NCI-H510A treated with DMSO at 0.1 percent for 48 hours (cell line): ENCODE measurements at regions not wholly inside any gene's neighbourhood (a gene's known extent, or its start where the extent isn't known, plus 50 kb on each side); places are given as distances from the start of the nearest gene placed in this dataset.
"Not testable (repeated sequence)": the region's sequence is repeated elsewhere in the genome, so short reads cannot be mapped to it uniquely, and the experiment has no call there.

Source experiments
- DNase-seq: peaks from one replicate; lab custom pipeline; 2025; lab: John Stamatoyannopoulos, UW

DNA sequence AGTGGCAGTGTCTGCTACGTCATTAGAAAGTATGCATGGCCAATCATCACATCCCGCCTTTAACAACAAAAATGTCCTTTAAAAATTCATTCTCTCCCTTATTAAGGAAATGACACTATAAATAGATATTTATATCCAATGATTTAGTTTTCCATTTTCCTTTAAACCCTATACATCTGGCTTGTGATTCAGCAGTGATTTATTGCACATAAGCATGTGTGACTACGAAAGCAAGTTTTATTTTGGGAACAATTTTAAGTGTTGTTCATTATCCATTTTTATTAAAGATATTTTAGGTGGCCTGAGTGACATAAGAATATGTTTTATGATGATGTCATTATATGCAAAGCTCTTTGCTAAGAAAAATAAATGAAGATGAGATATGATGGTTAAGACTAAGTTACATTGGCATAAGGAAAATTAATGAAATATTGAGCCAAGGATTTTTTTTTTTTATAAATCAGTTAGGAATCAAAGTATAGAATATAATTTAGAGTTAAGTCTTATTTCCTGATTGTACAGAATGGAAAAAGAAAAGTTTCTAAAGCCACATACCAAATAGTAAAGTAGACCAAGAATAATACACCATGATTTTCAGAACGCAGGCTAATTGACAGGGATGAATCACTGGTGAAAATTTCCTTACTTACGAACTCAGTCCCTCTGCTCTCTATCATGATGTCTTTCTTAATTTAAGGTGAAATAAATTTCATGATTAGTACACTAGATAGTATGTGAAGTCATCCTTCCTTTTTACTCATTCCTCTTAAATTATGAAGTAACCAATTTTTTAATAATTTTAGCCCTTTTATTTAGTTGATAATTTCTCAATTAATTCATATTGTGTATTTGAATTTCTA lies 822.4 kb downstream of the FAT4 start:
- no peak for DNase-seq

GRCh38 chr4:126137782-126138170 lies 823.0 kb downstream of the FAT4 start:
- DNase-seq, result no peak

- DNase-seq, result no peak
These were observed 829.9 kb downstream of the FAT4 start for GRCh38 chr4:126144543-126145237.

DNA sequence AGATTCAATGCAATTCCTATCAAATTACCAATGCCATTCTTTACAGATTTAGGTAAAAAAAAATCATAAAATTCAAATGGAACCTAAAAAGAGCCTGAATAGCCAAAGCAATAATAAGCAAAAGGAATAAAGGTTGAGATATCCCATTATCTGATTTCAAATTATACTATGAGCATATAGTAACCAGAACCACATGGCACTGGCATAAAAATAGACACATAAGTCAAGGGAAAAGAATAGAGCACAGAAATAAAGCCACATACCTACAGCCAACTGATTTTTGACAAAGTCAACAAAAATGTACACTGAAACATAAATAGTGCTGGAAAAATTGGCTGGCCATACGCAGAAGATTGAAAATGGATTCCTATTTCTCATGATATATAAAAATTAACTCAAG lies 853.7 kb downstream of the FAT4 start:
- no peak for DNase-seq

DNA sequence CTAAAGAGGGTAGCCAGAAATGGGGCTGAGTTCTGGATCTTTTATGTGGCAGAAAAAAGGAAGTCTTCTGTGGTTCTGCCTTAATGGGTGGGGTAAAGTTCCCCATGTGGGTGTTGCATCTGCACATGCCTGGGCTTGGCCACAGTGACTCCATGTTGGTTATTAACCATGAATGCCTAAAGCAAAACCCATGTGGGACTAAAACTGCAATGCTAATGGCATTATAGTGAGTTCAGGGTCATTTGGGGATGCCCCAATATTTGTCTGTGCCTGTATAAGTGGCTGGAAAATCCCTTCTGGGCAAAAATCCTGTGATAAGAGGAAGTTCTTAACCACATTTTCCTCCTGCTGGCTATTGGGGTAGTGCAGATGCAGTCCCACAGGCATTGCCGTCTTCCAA lies 857.4 kb downstream of the FAT4 start:
- no peak for DNase-seq

- no peak for DNase-seq
These were observed 859.9 kb downstream of the FAT4 start for GRCh38 chr4:126174627-126175026.

GRCh38 chr4:126180642-126181041 lies 865.9 kb downstream of the FAT4 start:
- DNase-seq, result no peak

- DNase-seq, result no peak
These were observed 867.6 kb downstream of the FAT4 start for GRCh38 chr4:126182336-126182735.

- no peak for DNase-seq
These were observed 868.0 kb downstream of the FAT4 start for GRCh38 chr4:126182786-126183185.

GRCh38 chr4:126183206-126183605 lies 868.5 kb downstream of the FAT4 start:
- no peak for DNase-seq

- DNase-seq, result no peak
These were observed 876.8 kb downstream of the FAT4 start for GRCh38 chr4:126191536-126191935.

DNA sequence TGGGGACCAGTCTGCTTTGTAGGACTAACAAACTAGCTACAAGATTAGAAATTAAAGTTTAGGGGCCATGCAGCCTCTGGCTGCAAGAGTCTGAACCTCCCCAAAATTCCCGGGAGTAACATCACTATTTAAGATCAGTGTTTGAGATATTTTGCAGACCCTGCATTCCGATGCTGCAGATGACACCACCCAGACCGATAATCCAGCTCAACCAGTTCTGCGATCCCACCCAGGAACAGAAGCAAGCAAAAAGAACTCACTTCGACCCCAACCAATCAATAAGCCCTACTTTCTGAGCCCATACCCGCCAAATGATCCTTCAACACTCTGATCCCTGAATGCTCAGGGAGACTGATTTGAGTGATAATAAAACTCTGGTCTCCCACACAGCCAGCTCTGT lies 877.8 kb downstream of the FAT4 start:
- DNase-seq, result no peak

GRCh38 chr4:126201251-126202138 lies 886.7 kb downstream of the FAT4 start:
- DNase-seq, result not testable (repeated sequence)

DNA sequence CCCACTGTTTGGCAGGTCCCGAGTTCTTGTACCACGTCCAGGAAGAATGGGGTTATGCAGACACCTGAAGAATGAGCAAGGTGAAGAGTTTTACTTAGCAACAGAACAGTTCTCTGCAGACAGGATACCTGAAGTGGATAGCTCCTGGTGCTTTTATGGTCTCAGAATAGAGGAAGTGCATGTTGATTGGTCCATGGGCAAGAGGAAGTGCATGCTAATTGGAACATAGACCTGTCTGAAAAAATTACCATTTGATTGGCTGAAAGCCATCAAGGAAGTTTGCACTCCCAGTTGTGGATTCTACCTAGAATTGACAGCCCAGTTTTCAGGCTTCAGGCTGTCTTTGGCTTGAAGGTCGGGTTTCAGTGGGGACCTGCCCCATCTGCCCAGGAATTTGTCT lies 887.5 kb downstream of the FAT4 start:
- DNase-seq, result no peak

DNA sequence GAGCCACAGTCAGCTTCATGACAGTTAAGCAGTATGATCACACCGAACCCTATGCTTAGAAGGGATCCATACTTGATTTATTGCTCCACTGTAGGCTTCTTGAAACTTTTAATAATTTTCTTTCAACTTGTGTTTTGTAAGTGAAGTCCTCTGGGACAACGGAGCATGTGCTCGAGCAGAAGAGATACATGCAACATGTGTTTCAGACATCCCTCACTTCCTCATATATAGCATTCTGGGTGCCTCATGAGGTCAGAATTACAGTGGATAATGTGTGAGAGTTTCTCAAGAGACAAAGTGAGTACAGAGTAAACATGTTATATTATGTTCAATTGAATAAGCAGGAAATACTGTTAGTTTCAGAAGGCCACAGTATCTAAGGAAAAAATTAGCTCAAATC lies 893.2 kb downstream of the FAT4 start:
- DNase-seq, result no peak

- DNase-seq, result no peak
These were observed 894.4 kb downstream of the FAT4 start for GRCh38 chr4:126209147-126209546.

GRCh38 chr4:126213996-126214395 lies 899.2 kb downstream of the FAT4 start:
- DNase-seq, result peak; percentile 10

GRCh38 chr4:126215759-126216158 lies 901.0 kb downstream of the FAT4 start:
- no peak for DNase-seq

DNA sequence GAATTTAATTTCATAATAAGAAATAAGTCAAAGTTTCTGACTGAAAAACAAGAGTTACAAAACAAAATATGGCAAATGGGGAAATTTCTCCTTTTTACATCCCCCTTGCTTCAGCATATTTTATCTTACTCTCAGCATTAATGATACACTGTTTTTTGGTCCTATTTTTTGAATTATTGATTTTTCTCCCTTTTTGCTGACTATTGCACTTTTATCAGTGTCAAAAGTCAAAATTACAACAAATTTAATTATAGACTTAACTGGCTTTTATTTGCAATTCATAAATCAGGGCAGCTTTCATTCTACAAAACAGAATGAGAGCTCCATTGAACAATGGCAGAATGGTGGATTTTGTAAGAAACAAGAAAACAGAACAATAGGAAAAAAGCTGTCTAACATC lies 901.9 kb downstream of the FAT4 start:
- no peak for DNase-seq

DNA sequence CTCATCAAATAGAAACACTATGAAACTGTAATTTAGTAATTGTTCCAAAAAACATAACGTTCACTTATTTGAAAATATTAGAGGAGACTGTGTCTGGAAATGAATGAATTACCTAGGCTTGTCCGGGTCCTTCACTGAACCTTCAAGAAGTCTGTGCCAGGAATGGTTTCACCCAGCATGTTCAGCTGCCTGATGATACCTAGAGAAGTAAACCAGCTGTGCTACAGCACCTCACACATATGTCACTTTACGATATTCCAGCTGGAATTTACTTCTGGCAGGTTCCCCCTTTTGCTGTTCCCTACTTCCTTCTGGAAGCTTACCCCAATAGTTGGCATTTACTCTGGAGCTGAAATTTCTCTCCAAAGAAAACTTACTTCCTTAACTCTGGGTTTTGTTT lies 906.5 kb downstream of the FAT4 start:
- DNase-seq, result no peak

DNA sequence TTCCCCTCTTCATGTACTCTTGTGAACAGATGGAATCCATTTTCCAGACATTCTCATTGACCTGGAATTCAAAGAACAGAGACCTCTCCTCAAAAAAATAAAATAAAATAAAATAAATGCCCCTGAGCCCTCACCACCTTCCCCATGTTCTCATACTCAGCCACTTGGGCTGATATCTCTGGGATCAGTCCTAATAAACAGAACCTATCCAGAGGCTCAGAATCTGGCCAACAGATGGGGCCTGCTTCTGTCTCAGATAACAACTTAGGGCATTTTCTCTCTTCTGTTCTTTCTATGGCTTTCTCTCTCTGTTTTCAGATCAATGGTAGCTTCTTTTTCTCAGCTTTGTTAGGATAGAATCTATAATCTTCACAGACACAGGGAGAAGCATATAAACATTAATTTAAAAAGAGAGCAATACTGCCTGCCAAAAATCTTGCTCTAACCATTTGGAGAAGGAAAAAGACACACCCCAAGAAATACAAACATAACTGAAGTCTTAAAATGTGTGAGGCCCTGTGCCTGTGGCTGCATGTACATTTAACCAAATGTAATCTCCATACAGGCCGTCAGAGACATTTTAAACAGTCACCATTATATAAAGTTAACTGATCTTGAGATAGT lies 907.1 kb downstream of the FAT4 start:
- DNase-seq, result no peak

- peak; percentile 2 for DNase-seq
These were observed 909.1 kb downstream of the FAT4 start for GRCh38 chr4:126223784-126224407.
